Stimulated activated CD8-positive, alpha-beta memory T cell treated with anti-CD3 and anti-CD28 coated beads, Interleukin-4, amount 100 ng/mL, for 48 hours (primary cell): ENCODE measurements at regions not wholly inside any gene's neighbourhood (a gene's known extent, or its start where the extent isn't known, plus 50 kb on each side); places are given as distances from the start of the nearest gene placed in this dataset.
"Not testable (repeated sequence)": the region's sequence is repeated elsewhere in the genome, so short reads cannot be mapped to it uniquely, and the experiment has no call there.

ENCODE experiments used
- DNase-seq: peaks from one replicate; pipeline ENCODE4 v3.0.0-alpha.2; 2020

- DNase-seq, result no peak
These were observed 992.6 kb downstream of the PCDH9 start for GRCh38 chr13:66237411-66238062.

GRCh38 chr13:66234159-66234558 is 996.0 kb downstream of the PCDH9 start:
- no peak for DNase-seq

- not testable (repeated sequence) for DNase-seq
These were observed 998.2 kb downstream of the PCDH9 start for GRCh38 chr13:66231958-66232357.

- no peak for DNase-seq
These were observed 1005.1 kb downstream of the PCDH9 start for GRCh38 chr13:66225072-66225471.

- DNase-seq, result no peak
These were observed 1005.5 kb downstream of the PCDH9 start for GRCh38 chr13:66224663-66225062.

- DNase-seq, result no peak
These were observed 1007.2 kb downstream of the PCDH9 start for GRCh38 chr13:66222926-66223325.

GRCh38 chr13:66222127-66222526 is 1008.0 kb downstream of the PCDH9 start:
- DNase-seq, result no peak

GRCh38 chr13:66219506-66219905 is 1010.6 kb downstream of the PCDH9 start:
- DNase-seq, result no peak

GRCh38 chr13:66218583-66218982 is 1011.6 kb downstream of the PCDH9 start:
- DNase-seq, result no peak

- no peak for DNase-seq
These were observed 1013.4 kb downstream of the PCDH9 start for GRCh38 chr13:66216728-66217127.

- DNase-seq, result no peak
These were observed 1015.7 kb downstream of the PCDH9 start for GRCh38 chr13:66214467-66214866.

GRCh38 chr13:66212511-66212910 is 1017.6 kb downstream of the PCDH9 start:
- no peak for DNase-seq

GRCh38 chr13:66210677-66211076 is 1019.5 kb downstream of the PCDH9 start:
- DNase-seq, result no peak

- DNase-seq, result no peak
These were observed 1021.5 kb downstream of the PCDH9 start for GRCh38 chr13:66208589-66208988.

GRCh38 chr13:66207610-66208009 is 1022.5 kb downstream of the PCDH9 start:
- no peak for DNase-seq

GRCh38 chr13:66205807-66206206 is 1024.3 kb downstream of the PCDH9 start:
- no peak for DNase-seq

GRCh38 chr13:66200555-66200954 is 1029.6 kb downstream of the PCDH9 start:
- no peak for DNase-seq

- DNase-seq, result no peak
These were observed 1034.9 kb downstream of the PCDH9 start for GRCh38 chr13:66195238-66195637.

GRCh38 chr13:66189986-66190385 is 1040.2 kb downstream of the PCDH9 start:
- no peak for DNase-seq

- no peak for DNase-seq
These were observed 1049.3 kb downstream of the PCDH9 start for GRCh38 chr13:66180836-66181235.

GRCh38 chr13:66171920-66172319 is 1058.2 kb downstream of the PCDH9 start:
- DNase-seq, result no peak

GRCh38 chr13:66162470-66162869 is 1067.7 kb downstream of the PCDH9 start:
- DNase-seq, result no peak

GRCh38 chr13:66159511-66159910 is 1070.6 kb downstream of the PCDH9 start:
- DNase-seq, result no peak

GRCh38 chr13:66154976-66155375 is 1075.2 kb downstream of the PCDH9 start:
- DNase-seq, result no peak

GRCh38 chr13:66154354-66154753 is 1075.8 kb downstream of the PCDH9 start:
- DNase-seq, result no peak
